ENCODE measurements at regions not wholly inside any gene's neighbourhood (a gene's known extent, or its start where the extent isn't known, plus 50 kb on each side); places are given as distances from the start of the nearest gene placed in this dataset.

DNA sequence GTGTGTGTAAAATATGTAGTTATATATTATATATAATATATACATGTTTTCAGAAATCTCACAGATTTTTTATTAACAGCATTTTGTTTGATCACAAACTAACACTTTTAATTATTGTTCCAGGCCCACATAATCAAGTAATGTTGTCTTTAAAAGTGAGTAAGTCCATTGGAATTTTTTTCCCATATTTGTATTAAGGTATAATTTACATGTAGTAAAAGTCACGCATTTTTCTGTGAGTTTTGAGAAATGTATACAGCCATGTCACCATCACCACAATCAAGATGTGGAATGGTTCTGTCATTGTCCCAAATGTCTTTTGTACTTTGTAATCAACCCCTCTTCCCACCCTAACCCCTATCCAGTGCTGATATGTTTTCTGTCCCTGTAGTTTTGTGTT is 120.0 kb upstream of the RFC3 start:
- H3K9me3 ChIP-seq (ENCODE audit: low read length) = no peaks in the 10 kb centered on the region
- no peaks in the 10 kb centered on the region for H3K27me3 ChIP-seq (ENCODE audit: insufficient read depth, low read length)
- no peak overlapping the region for H2AFZ ChIP-seq (ENCODE audit: low read depth, low read length)
- H3K4me3 ChIP-seq (ENCODE audit: low read length) = no peak overlapping the region
- H3K36me3 ChIP-seq (ENCODE audit: insufficient read depth, low read length) = no peaks in the 10 kb centered on the region
- peaks cover 3% of the 10 kb centered on the region for H3K4me1 ChIP-seq (ENCODE audit: insufficient read depth, low read length)

DNA sequence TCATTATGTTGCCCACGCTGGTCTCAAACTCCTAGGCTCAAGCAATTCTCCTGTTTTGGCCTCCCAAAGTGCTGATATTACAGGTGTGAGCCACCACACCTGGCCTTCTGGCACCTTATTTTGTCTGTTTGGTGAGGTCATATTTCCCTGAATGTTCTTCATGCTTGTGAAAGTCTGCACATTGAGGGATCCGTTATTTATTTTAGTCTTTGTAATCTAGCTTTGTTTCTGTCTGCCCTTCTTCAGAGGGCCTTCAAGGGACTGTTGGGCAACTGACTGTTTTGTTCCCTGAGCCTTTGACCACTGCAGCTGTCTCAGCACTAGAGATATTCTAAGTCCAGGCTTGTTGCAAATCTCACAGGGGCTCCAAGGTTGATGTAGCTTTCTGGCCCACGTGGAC is 110.5 kb upstream of the RFC3 start:
- Histone ChIP-seq H3K4me1 (ENCODE audit: insufficient read depth, low read length) (no peaks in the 10 kb centered on the region), H3K9me3 (ENCODE audit: low read length) (no peaks in the 10 kb centered on the region), H3K27me3 (ENCODE audit: insufficient read depth, low read length) (no peaks in the 10 kb centered on the region), H3K36me3 (ENCODE audit: insufficient read depth, low read length) (no peaks in the 10 kb centered on the region), H3K4me3 (ENCODE audit: low read length) (no peak overlapping the region), H2AFZ (ENCODE audit: low read depth, low read length) (no peak overlapping the region)

DNA sequence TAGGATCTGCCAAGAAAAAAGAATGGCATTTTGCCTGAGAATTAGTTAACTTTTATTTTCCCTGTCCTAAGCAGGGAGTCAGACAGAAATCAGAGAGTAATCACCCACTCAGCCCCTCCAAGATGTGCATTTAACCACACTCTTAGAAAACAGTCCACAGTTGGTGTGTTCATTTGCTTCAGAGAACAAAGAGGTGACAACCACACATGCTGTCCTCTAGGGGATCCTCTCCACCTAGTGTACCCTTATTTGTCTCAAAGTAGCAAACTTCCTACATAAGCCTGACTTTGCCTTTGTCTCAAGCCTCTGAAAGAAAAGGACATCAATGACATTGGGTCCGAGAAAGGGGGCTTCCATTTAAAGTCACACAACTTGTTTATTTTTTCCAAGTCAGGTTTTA is 107.0 kb upstream of the RFC3 start:
- Histone ChIP-seq H3K4me3 (ENCODE audit: low read length) (no peak overlapping the region), H3K4me1 (ENCODE audit: insufficient read depth, low read length) (no peaks in the 10 kb centered on the region), H3K36me3 (ENCODE audit: insufficient read depth, low read length) (no peaks in the 10 kb centered on the region), H3K9me3 (ENCODE audit: low read length) (no peaks in the 10 kb centered on the region), H2AFZ (ENCODE audit: low read depth, low read length) (peak overlapping the region; percentile 63), H3K27me3 (ENCODE audit: insufficient read depth, low read length) (no peaks in the 10 kb centered on the region)

DNA sequence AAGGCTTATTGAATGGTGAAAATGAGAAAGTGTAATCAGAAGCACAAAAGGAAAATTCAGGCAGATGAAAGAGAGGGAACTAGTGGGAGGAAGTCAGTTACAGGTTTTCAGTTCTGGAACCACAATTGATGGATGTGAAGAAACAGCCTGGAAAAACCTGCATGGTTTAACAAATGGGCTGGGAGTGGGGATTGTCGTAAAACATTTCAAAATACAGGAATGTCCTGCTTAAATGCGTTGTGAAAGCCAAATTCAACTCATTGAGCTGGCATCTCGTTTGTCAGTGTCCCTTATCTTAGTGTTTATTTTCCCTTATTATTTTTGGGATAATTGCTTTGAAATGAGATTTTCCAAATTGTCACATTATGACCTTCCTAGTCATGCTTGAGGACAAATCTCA is 106.5 kb upstream of the RFC3 start:
- Histone ChIP-seq H3K4me1 (ENCODE audit: insufficient read depth, low read length) (no peaks in the 10 kb centered on the region), H3K27me3 (ENCODE audit: insufficient read depth, low read length) (no peaks in the 10 kb centered on the region), H3K4me3 (ENCODE audit: low read length) (no peak overlapping the region)

DNA sequence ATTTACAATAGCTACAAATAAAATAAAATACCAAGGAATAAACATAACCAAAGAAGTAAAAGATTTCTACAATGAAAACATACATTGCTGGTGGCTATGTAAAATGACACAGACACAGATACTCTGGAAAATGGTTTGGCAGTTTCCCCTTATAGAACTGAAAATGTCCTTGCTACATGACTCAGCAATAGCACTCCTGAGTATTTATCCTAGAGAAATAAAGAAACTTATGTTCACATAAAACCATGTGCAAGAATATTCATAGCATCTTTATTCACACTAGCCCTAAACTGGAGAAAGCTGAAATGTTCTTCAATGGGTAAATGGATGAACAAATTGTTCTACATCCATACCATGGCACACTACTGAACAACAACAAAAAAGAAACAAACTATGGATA is 100.2 kb upstream of the RFC3 start:
- no peaks in the 10 kb centered on the region for H3K4me1 ChIP-seq (ENCODE audit: insufficient read depth, low read length)
- H3K4me3 ChIP-seq (ENCODE audit: low read length) = no peak overlapping the region
- no peak overlapping the region for H2AFZ ChIP-seq (ENCODE audit: low read depth, low read length)
- H3K27me3 ChIP-seq (ENCODE audit: insufficient read depth, low read length) = no peaks in the 10 kb centered on the region
- H3K9me3 ChIP-seq (ENCODE audit: low read length) = no peaks in the 10 kb centered on the region
- no peaks in the 10 kb centered on the region for H3K36me3 ChIP-seq (ENCODE audit: insufficient read depth, low read length)

More for the DNA sequence above, 106.5 kb upstream of the RFC3 start:
- H3K9me3 ChIP-seq (ENCODE audit: low read length) = no peaks in the 10 kb centered on the region
- no peaks in the 10 kb centered on the region for H3K36me3 ChIP-seq (ENCODE audit: insufficient read depth, low read length)
- peak overlapping the region; percentile 63 for H2AFZ ChIP-seq (ENCODE audit: low read depth, low read length)

DNA sequence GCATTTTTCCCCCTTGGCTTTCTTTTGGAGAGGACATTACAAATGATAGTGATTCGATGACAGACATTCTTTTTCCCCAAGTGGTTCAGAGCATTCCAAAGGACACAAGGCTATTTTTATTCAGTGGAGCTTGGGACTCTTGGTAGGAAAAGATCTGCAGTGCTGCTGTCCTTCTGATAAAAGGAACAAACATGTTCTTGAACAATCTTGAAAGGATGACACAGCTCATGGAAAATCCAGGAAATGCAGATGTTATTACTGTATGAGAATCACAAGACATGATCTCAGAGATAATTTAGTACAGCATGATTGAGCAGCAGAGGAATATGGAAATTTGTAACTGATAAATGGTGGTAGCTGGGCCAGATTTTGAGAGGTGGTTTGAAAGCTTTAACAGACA is 96.2 kb upstream of the RFC3 start:
- Histone ChIP-seq H2AFZ (ENCODE audit: low read depth, low read length) (no peak overlapping the region), H3K4me1 (ENCODE audit: insufficient read depth, low read length) (no peaks in the 10 kb centered on the region), H3K27me3 (ENCODE audit: insufficient read depth, low read length) (no peaks in the 10 kb centered on the region), H3K9me3 (ENCODE audit: low read length) (no peaks in the 10 kb centered on the region), H3K4me3 (ENCODE audit: low read length) (no peak overlapping the region), H3K36me3 (ENCODE audit: insufficient read depth, low read length) (no peaks in the 10 kb centered on the region)

DNA sequence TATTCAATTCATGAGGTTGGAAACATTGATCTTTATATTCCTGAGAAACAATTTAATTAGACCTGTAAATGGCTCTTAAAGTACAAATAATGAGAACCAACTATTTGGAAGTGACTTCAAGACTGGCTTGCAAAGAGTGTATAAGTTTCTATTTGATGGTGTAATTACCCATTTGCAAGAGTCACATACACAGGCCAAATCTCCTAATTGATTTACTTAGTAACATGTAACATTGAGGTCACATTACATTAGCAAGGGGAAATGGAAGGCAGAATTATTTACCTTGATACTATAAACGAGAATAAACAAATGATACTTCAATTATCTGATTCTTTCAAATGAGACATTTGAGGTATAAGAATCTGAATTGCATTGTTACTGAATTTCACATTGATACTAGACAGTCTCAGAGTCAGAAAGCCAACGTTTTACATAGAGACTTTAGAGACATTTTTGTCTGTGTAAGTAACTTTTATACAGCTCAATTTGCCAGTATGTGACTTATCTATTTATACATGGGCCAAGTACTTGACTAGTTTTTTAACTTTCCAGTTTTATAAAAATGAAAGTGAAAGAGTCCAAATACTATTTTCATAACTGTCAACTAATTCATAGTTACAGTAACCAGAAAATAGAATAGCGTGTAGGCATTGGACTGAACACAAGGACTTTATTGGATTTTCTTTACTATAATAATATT is 95.6 kb upstream of the RFC3 start:
- H3K27me3 ChIP-seq (ENCODE audit: insufficient read depth, low read length) = no peaks in the 10 kb centered on the region
- H2AFZ ChIP-seq (ENCODE audit: low read depth, low read length) = no peak overlapping the region
- H3K4me1 ChIP-seq (ENCODE audit: insufficient read depth, low read length) = no peaks in the 10 kb centered on the region
- no peak overlapping the region for H3K4me3 ChIP-seq (ENCODE audit: low read length)
- no peaks in the 10 kb centered on the region for H3K36me3 ChIP-seq (ENCODE audit: insufficient read depth, low read length)
- no peaks in the 10 kb centered on the region for H3K9me3 ChIP-seq (ENCODE audit: low read length)

DNA sequence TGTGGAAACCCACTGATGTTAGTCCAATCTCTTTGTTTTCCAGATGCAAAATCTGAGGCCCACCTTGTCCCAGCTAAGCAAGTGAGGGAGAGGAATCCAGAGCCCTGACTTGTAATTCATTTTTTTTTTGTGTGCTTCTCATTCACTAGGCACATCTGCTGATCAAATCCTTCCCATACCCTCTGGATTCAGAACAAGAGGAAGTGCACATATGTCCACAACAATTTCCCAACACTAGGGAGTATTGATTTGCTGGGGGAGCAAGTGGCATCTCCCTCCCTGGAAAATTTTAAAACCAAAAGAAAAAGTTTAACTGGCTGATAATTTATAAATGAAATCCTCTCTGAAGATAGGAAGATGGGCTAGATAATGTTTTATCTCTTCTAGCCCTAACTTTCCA is 94.6 kb upstream of the RFC3 start:
- Histone ChIP-seq H3K27me3 (ENCODE audit: insufficient read depth, low read length) (no peaks in the 10 kb centered on the region), H3K36me3 (ENCODE audit: insufficient read depth, low read length) (no peaks in the 10 kb centered on the region), H3K4me1 (ENCODE audit: insufficient read depth, low read length) (no peaks in the 10 kb centered on the region), H3K4me3 (ENCODE audit: low read length) (no peak overlapping the region), H2AFZ (ENCODE audit: low read depth, low read length) (no peak overlapping the region), H3K9me3 (ENCODE audit: low read length) (no peaks in the 10 kb centered on the region)

DNA sequence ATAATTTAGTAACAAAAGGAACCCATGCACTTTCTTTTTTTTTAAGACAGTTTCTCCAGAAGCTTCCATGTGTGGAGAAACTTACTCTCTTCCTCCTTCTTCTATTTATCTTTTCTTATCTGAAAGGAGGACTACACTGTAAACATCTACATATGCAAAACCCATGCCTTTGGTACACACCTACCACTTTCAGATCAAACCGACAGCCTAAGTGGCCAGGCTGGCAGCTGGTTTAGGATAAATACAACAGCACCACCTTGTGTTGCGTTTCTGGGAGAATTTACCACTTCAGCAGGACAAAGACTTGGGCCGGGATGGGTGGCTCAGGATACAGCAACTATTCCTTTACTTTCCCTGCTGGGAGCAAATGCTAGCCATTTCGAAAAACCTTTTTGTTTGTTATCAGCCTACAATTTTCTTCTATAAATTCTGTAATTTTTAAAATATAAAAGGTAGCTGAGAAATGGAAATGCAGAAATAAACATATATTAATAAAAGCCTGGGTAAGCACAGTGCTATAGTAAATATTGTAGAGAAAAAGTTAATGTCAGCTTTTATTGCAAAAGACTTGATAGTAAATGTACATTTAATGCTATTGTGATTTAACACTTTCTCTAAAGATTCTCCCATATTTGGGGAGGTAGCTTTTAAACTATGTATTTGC is 94.0 kb upstream of the RFC3 start:
- Histone ChIP-seq H3K9me3 (ENCODE audit: low read length) (no peaks in the 10 kb centered on the region), H2AFZ (ENCODE audit: low read depth, low read length) (no peak overlapping the region), H3K27me3 (ENCODE audit: insufficient read depth, low read length) (no peaks in the 10 kb centered on the region), H3K4me1 (ENCODE audit: insufficient read depth, low read length) (no peaks in the 10 kb centered on the region), H3K36me3 (ENCODE audit: insufficient read depth, low read length) (no peaks in the 10 kb centered on the region), H3K4me3 (ENCODE audit: low read length) (no peak overlapping the region)

DNA sequence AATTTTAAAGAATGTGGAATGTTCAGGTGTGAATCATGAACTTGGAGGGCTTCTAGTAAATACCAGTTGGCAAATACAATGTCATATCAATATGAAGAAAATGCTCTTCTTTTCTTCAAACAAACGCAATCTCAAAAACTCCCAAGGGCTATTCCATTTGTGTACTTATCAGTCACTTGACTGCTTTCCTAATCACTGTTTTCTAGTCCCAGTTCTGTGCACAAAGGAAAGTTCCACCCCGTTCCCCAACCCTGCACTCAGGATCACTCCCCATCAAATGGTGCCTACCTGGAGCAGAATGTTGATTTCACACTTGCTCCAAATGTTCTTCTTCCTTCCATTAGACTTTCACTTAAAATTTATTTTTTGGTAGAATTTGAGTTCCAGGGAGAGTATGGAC is 92.6 kb upstream of the RFC3 start:
- Histone ChIP-seq H3K27me3 (ENCODE audit: insufficient read depth, low read length) (no peaks in the 10 kb centered on the region), H3K4me3 (ENCODE audit: low read length) (no peak overlapping the region), H3K36me3 (ENCODE audit: insufficient read depth, low read length) (no peaks in the 10 kb centered on the region), H3K9me3 (ENCODE audit: low read length) (no peaks in the 10 kb centered on the region), H2AFZ (ENCODE audit: low read depth, low read length) (no peak overlapping the region), H3K4me1 (ENCODE audit: insufficient read depth, low read length) (no peaks in the 10 kb centered on the region)

DNA sequence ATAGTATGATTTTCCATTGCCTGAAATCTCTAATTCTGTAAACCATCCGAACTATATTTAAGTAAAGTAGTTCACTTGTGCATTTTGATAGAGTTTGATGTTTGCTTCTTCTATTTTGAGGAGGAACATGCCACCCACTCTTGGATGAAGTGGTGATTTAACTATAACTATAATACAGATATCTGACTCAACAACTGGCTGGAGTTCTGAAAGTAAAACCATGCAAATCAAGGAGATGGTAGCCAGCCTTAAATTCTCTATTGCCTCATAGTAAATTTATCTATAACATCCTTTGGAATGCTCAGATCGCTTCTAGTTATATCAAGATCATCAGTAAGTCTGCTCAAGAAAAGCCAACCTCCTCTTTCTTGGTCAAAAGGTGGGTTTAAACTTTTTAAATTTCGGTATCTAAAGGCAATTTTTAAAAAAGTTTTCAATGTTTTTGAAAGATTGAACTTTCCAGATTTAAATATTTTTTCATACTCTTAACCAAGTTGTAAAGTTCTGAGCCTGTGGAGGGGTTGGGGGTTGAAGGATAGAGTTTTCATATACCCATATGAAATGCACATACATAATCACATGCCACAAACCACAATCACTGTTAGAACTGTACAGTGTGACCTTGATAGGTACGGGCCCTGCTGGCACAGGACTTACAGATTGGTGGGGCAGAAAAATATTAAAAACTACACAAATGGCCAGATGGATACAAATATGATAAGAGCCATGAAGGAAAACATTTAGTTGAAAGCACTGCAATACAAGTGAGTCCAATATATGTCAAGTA is 90.5 kb upstream of the RFC3 start:
- no peaks in the 10 kb centered on the region for H3K9me3 ChIP-seq (ENCODE audit: low read length)
- H2AFZ ChIP-seq (ENCODE audit: low read depth, low read length) = no peak overlapping the region
- no peaks in the 10 kb centered on the region for H3K27me3 ChIP-seq (ENCODE audit: insufficient read depth, low read length)
- H3K36me3 ChIP-seq (ENCODE audit: insufficient read depth, low read length) = no peaks in the 10 kb centered on the region
- no peaks in the 10 kb centered on the region for H3K4me1 ChIP-seq (ENCODE audit: insufficient read depth, low read length)
- H3K4me3 ChIP-seq (ENCODE audit: low read length) = no peak overlapping the region

DNA sequence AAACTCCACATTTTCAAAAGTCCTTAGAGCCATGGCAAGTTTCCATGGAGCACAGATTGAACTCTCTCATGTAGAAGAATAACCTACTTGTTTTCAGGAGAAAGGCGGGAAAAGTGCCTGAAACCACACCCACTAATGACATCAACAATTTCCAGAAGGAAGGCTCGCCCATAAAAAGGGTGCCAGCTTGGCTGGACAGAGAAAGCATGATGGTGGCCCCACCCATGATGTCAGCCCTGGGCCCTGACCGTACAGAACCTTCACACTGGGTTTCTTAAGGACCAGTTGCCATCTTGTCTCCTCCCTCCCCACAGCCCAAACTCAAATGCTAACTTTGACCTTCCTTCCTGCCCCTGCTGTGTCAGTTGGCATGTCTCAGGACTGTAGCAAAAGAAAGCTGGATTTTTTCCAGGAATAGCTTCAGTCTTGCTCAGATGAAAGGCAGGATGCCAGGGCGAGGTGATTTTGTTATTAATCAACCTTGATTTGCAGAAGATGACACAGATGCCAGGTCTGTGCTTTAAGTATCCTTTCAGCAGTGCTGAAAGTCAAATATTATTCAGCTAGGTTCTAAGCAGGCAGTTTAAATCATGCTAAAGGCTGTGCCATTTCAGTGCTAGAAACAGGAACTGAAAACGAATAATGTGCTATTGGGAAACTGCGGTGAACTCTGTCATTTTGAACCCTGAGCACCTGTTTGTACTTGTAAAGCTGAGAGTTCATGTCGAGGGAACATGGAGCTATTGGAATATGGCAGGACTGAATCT is 89.5 kb upstream of the RFC3 start:
- H3K9me3 ChIP-seq (ENCODE audit: low read length) = no peaks in the 10 kb centered on the region

DNA sequence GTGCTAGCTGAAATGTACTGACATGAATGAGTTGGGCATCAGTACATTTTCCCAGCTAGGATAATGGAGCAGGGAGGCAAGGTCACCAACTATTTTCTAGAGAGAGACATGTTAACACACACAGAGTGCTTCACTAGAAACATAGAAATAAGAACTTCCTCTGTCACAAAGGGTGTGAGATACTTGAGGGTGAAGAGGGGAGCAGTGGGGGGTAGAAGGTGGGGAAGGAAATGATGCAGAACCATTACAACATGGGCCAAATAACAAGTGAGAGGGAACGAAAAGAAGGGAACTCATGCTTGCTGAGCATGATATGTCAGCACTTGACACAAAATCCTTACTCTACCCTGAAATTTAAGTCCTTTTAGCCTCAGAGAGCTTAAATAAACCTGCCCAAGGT is 87.8 kb upstream of the RFC3 start:
- no peak overlapping the region for H3K4me3 ChIP-seq (ENCODE audit: low read length)
- no peaks in the 10 kb centered on the region for H3K9me3 ChIP-seq (ENCODE audit: low read length)
- no peaks in the 10 kb centered on the region for H3K4me1 ChIP-seq (ENCODE audit: insufficient read depth, low read length)
- no peaks in the 10 kb centered on the region for H3K36me3 ChIP-seq (ENCODE audit: insufficient read depth, low read length)
- no peaks in the 10 kb centered on the region for H3K27me3 ChIP-seq (ENCODE audit: insufficient read depth, low read length)
- no peak overlapping the region for H2AFZ ChIP-seq (ENCODE audit: low read depth, low read length)

More for the DNA sequence above, 89.5 kb upstream of the RFC3 start:
- H3K36me3 ChIP-seq (ENCODE audit: insufficient read depth, low read length) = no peaks in the 10 kb centered on the region
- H2AFZ ChIP-seq (ENCODE audit: low read depth, low read length) = no peak overlapping the region
- H3K27me3 ChIP-seq (ENCODE audit: insufficient read depth, low read length) = no peaks in the 10 kb centered on the region
- H3K4me1 ChIP-seq (ENCODE audit: insufficient read depth, low read length) = no peaks in the 10 kb centered on the region
- no peak overlapping the region for H3K4me3 ChIP-seq (ENCODE audit: low read length)

All from neuron (in vitro differentiated cells).